Neural crest cell (in vitro differentiated cells): ENCODE measurements at regions not wholly inside any gene's neighbourhood (a gene's known extent, or its start where the extent isn't known, plus 50 kb on each side); places are given as distances from the start of the nearest gene placed in this dataset.

ENCODE experiments used
- DNase-seq: peaks from one replicate; pipeline ENCODE4 v3.0.0; 2021; ENCODE audit warnings: low read depth, mixed read lengths, low spot score
- H3K27ac Mint-ChIP-seq: one replicate; pipeline ENCODE4 v1.8.0; 2021; ENCODE audit warnings: mild to moderate bottlenecking, mixed read lengths; ENCODE audit not compliant: unreplicated experiment
- H3K27me3 Mint-ChIP-seq: 2 replicates; pipeline ENCODE4 v1.8.0; 2021; ENCODE audit warnings: low read depth, mild to moderate bottlenecking, mixed read lengths
- H3K36me3 Mint-ChIP-seq: 2 replicates; pipeline ENCODE4 v1.8.0; 2021; ENCODE audit warnings: low read depth, mild to moderate bottlenecking, mixed read lengths
- H3K4me1 Mint-ChIP-seq: 2 replicates; pipeline ENCODE4 v1.8.0; 2021; ENCODE audit warnings: mixed read lengths
- H3K4me3 Mint-ChIP-seq: one replicate; pipeline ENCODE4 v1.8.0; 2021; ENCODE audit warnings: mild to moderate bottlenecking, mixed read lengths
- H3K9me3 Mint-ChIP-seq: 2 replicates; pipeline ENCODE4 v1.8.0; 2021; ENCODE audit warnings: mixed read lengths
- CTCF ChIP-seq: fragments of 200-600 bp; sonication (generic); conservative IDR thresholded peaks from 2 replicates; pipeline ENCODE4 v1.5.0; 2021; ENCODE audit warnings: antibody characterized with exemption, mild to moderate bottlenecking

GRCh38 chr4:177611974-177612664 lies 169.9 kb upstream of the AGA start:
- no peak overlapping the region for H3K4me3 Mint-ChIP-seq

GRCh38 chr4:177612684-177613083 lies 170.4 kb upstream of the AGA start:
- no peak for DNase-seq
- Mint-ChIP-seq H3K4me1 (no peaks in the 10 kb centered on the region), H3K27ac (no peak overlapping the region), H3K36me3 (no peaks in the 10 kb centered on the region), H3K4me3 (no peak overlapping the region), H3K9me3 (no peaks in the 10 kb centered on the region), H3K27me3 (no peaks in the 10 kb centered on the region)
- no peak for TF ChIP-seq CTCF

More at GRCh38 chr4:177611974-177612664, 169.9 kb upstream of the AGA start:
- no peaks in the 10 kb centered on the region for H3K27me3 Mint-ChIP-seq
- DNase-seq, result no peak
- TF ChIP-seq CTCF, result no peak
- H3K4me1 Mint-ChIP-seq, result no peaks in the 10 kb centered on the region
- no peak overlapping the region for H3K27ac Mint-ChIP-seq
- H3K9me3 Mint-ChIP-seq, result no peaks in the 10 kb centered on the region
- no peaks in the 10 kb centered on the region for H3K36me3 Mint-ChIP-seq

- Mint-ChIP-seq H3K36me3 (no peaks in the 10 kb centered on the region), H3K4me3 (no peak overlapping the region), H3K27me3 (no peaks in the 10 kb centered on the region), H3K4me1 (peaks cover 6% of the 10 kb centered on the region), H3K27ac (no peak overlapping the region), H3K9me3 (peaks cover 8% of the 10 kb centered on the region)
- TF ChIP-seq CTCF, result no peak
- DNase-seq, result no peak
Measured at GRCh38 chr4:177632481-177632880, 190.2 kb upstream of the AGA start.

- H3K4me3 Mint-ChIP-seq, result no peak overlapping the region
- peaks cover 5% of the 10 kb centered on the region for H3K9me3 Mint-ChIP-seq
- DNase-seq, result no peak
- H3K4me1 Mint-ChIP-seq, result peaks cover 4% of the 10 kb centered on the region
- no peaks in the 10 kb centered on the region for H3K36me3 Mint-ChIP-seq
- TF ChIP-seq CTCF, result no peak
- H3K27me3 Mint-ChIP-seq, result no peaks in the 10 kb centered on the region
- H3K27ac Mint-ChIP-seq, result no peak overlapping the region
Measured at GRCh38 chr4:177638871-177639270, 196.6 kb upstream of the AGA start.

GRCh38 chr4:177640864-177641263 lies 198.6 kb upstream of the AGA start:
- Mint-ChIP-seq H3K36me3 (no peaks in the 10 kb centered on the region), H3K27ac (no peak overlapping the region), H3K9me3 (peaks cover 4% of the 10 kb centered on the region), H3K27me3 (no peaks in the 10 kb centered on the region), H3K4me3 (no peak overlapping the region), H3K4me1 (peaks cover 8% of the 10 kb centered on the region)
- TF ChIP-seq CTCF, result no peak
- no peak for DNase-seq
